Mucosa of stomach (tissue), 1 donor: ENCODE measurements at regions not wholly inside any gene's neighbourhood (a gene's known extent, or its start where the extent isn't known, plus 50 kb on each side); places are given as distances from the start of the nearest gene placed in this dataset.
"Not testable (repeated sequence)": the region's sequence is repeated elsewhere in the genome, so short reads cannot be mapped to it uniquely, and the experiment has no call there.

Experiments used
- H3K27me3 ChIP-seq: one replicate; pipeline ENCODE4 v1.7.0; 2013; ENCODE audit warnings: mild to moderate bottlenecking, low read length; ENCODE audit not compliant: control insufficient read depth, insufficient read depth
- H3K36me3 ChIP-seq: one replicate; pipeline ENCODE4 v1.7.0; 2013; ENCODE audit warnings: low read length; ENCODE audit not compliant: control insufficient read depth, insufficient read depth
- H3K4me1 ChIP-seq: one replicate; pipeline ENCODE4 v1.7.0; 2013; ENCODE audit warnings: mild to moderate bottlenecking, low read length; ENCODE audit not compliant: control insufficient read depth, insufficient read depth
- H3K4me3 ChIP-seq: one replicate; pipeline ENCODE4 v1.7.0; 2013; ENCODE audit warnings: low read length
- H3K9ac ChIP-seq: one replicate; pipeline ENCODE4 v1.7.0; 2013; ENCODE audit warnings: mild to moderate bottlenecking, low read length, moderate library complexity
- H3K9me3 ChIP-seq: one replicate; pipeline ENCODE4 v1.7.0; 2013; ENCODE audit warnings: mild to moderate bottlenecking, low read length, moderate library complexity; ENCODE audit not compliant: control insufficient read depth
- donor health status: Pancreatic carcinoma.

GRCh38 chr14:23866269-23866668, 87.3 kb upstream of the DHRS4 start:
- no peaks in the 10 kb centered on the region for H3K36me3 ChIP-seq
- H3K4me1 ChIP-seq: peaks cover 4% of the 10 kb centered on the region
- H3K27me3 ChIP-seq: no peaks in the 10 kb centered on the region
- H3K4me3 ChIP-seq: no peak overlapping the region
- H3K9ac ChIP-seq: no peak overlapping the region
- H3K9me3 ChIP-seq: no peaks in the 10 kb centered on the region

- no peaks in the 10 kb centered on the region for H3K27me3 ChIP-seq
- no peaks in the 10 kb centered on the region for H3K9me3 ChIP-seq
These were observed 84.4 kb upstream of the DHRS4 start for GRCh38 chr14:23869078-23869719.

GRCh38 chr14:23876160-23876750, 77.3 kb upstream of the DHRS4 start:
- Histone ChIP-seq H3K4me3 (no peak overlapping the region), H3K36me3 (no peaks in the 10 kb centered on the region), H3K9me3 (no peaks in the 10 kb centered on the region), H3K9ac (no peak overlapping the region), H3K4me1 (no peaks in the 10 kb centered on the region), H3K27me3 (no peaks in the 10 kb centered on the region)

More at GRCh38 chr14:23869078-23869719, 84.4 kb upstream of the DHRS4 start:
- Histone ChIP-seq H3K4me3 (no peak overlapping the region), H3K4me1 (no peaks in the 10 kb centered on the region), H3K9ac (no peak overlapping the region), H3K36me3 (no peaks in the 10 kb centered on the region)

GRCh38 chr14:23877111-23877510, 76.5 kb upstream of the DHRS4 start:
- no peaks in the 10 kb centered on the region for H3K9me3 ChIP-seq
- H3K27me3 ChIP-seq: no peaks in the 10 kb centered on the region
- no peak overlapping the region for H3K9ac ChIP-seq
- no peak overlapping the region for H3K4me3 ChIP-seq
- H3K4me1 ChIP-seq: no peaks in the 10 kb centered on the region
- H3K36me3 ChIP-seq: no peaks in the 10 kb centered on the region

GRCh38 chr14:23877538-23878180, 75.9 kb upstream of the DHRS4 start:
- Histone ChIP-seq H3K9me3 (no peaks in the 10 kb centered on the region), H3K4me1 (no peaks in the 10 kb centered on the region), H3K36me3 (no peaks in the 10 kb centered on the region), H3K9ac (no peak overlapping the region), H3K4me3 (no peak overlapping the region), H3K27me3 (no peaks in the 10 kb centered on the region)

- Histone ChIP-seq H3K36me3 (no peaks in the 10 kb centered on the region), H3K9ac (no peak overlapping the region), H3K9me3 (no peaks in the 10 kb centered on the region), H3K4me3 (no peak overlapping the region), H3K4me1 (no peaks in the 10 kb centered on the region), H3K27me3 (no peaks in the 10 kb centered on the region)
These were observed 72.3 kb upstream of the DHRS4 start for GRCh38 chr14:23881282-23881681.

- Histone ChIP-seq H3K4me3 (no peak overlapping the region), H3K27me3 (no peaks in the 10 kb centered on the region), H3K9me3 (no peaks in the 10 kb centered on the region), H3K9ac (no peak overlapping the region), H3K36me3 (no peaks in the 10 kb centered on the region), H3K4me1 (no peaks in the 10 kb centered on the region)
These were observed 69.7 kb upstream of the DHRS4 start for GRCh38 chr14:23883684-23884540.

GRCh38 chr14:23884541-23884904, 69.0 kb upstream of the DHRS4 start:
- no peaks in the 10 kb centered on the region for H3K9me3 ChIP-seq
- no peaks in the 10 kb centered on the region for H3K36me3 ChIP-seq
- no peaks in the 10 kb centered on the region for H3K4me1 ChIP-seq
- H3K27me3 ChIP-seq: no peaks in the 10 kb centered on the region
- H3K4me3 ChIP-seq: no peak overlapping the region
- no peak overlapping the region for H3K9ac ChIP-seq

- no peaks in the 10 kb centered on the region for H3K27me3 ChIP-seq
- no peak overlapping the region for H3K4me3 ChIP-seq
- no peak overlapping the region for H3K9ac ChIP-seq
- no peaks in the 10 kb centered on the region for H3K36me3 ChIP-seq
- H3K4me1 ChIP-seq: no peaks in the 10 kb centered on the region
- no peaks in the 10 kb centered on the region for H3K9me3 ChIP-seq
These were observed 66.0 kb upstream of the DHRS4 start for GRCh38 chr14:23887536-23887935.

- not testable (repeated sequence) for H3K4me3 ChIP-seq, H3K9me3 ChIP-seq, H3K36me3 ChIP-seq, H3K9ac ChIP-seq, H3K4me1 ChIP-seq, H3K27me3 ChIP-seq
These were observed 61.9 kb upstream of the DHRS4 start for GRCh38 chr14:23891717-23892116.

- H3K36me3 ChIP-seq, H3K4me1 ChIP-seq, H3K27me3 ChIP-seq, H3K4me3 ChIP-seq, H3K9ac ChIP-seq, H3K9me3 ChIP-seq: not testable (repeated sequence)
These were observed 61.3 kb upstream of the DHRS4 start for GRCh38 chr14:23892289-23892688.
